ENCODE measurements at regions not wholly inside any gene's neighbourhood (a gene's known extent, or its start where the extent isn't known, plus 50 kb on each side); places are given as distances from the start of the nearest gene placed in this dataset.

- POLR2A ChIA-PET = no interaction called here
- Histone ChIP-seq H3K27ac (ENCODE audit: extremely low read depth, low read depth, low read length) (peak overlapping the region; percentile 51; the same call in 2 of the 3 replicates), H3K79me2 (ENCODE audit: control insufficient read depth, insufficient read depth, low read length) (no peaks in the 10 kb centered on the region), H2AFZ (ENCODE audit: low read depth, low read length) (peak overlapping the region; percentile 85), H3K9me1 (ENCODE audit: control insufficient read depth, insufficient read depth, low read length) (no peaks in the 10 kb centered on the region), H3K4me1 (replicated peaks in 1 of 2; ENCODE audit: control insufficient read depth in 2 of 2, insufficient read depth in 2 of 2, low read length in 2 of 2) (no peaks in the 10 kb centered on the region), H3K9me3 (replicated peaks; ENCODE audit: control insufficient read depth, insufficient read depth, low read depth, low read length) (no peaks in the 10 kb centered on the region; the same call in 1 of the 2 replicates), H4K20me1 (replicated peaks; ENCODE audit: control insufficient read depth, insufficient read depth, low read length) (no peaks in the 10 kb centered on the region), H3K4me3 (no peak overlapping the region), H3K4me2 (ENCODE audit: insufficient read depth, low read length) (no peak overlapping the region), H3K9ac (ENCODE audit: insufficient read depth in 1 of 2, low read depth in 2 of 2, low read length in 2 of 2) (peak overlapping the region in 1 of 2 experiments; percentile 55; a peak in 1 of 4 replicates), H3K27me3 (ENCODE audit: control insufficient read depth in 2 of 2, insufficient read depth in 2 of 2, low read length in 2 of 2) (no peaks in the 10 kb centered on the region), H3K36me3 (ENCODE audit: control insufficient read depth, insufficient read depth, low read length) (no peaks in the 10 kb centered on the region; the same call in 2 of the 3 replicates)
- DNase-seq (ENCODE audit: extremely low read depth in 1 of 4, low spot score in 3 of 4) = peak in 1 of 4 experiments; percentile 61
- ATAC-seq = peak; percentile 71
- FAIRE-seq = peak; percentile 19
- no TSS peak for BruUV-seq (replicated peaks)
- 5% methylated on average over 1 of the region's 1 CpG for WGBS (ENCODE audit: insufficient coverage, low coverage, missing lambda C conversion rate)
- CTCF ChIA-PET (ENCODE audit: low intra/inter-chr PET ratio) = no interaction called here
- intact Hi-C loops (cut with micrococcal nuclease) (no loop called here), in situ Hi-C loops (cut with MboI) (no loop called here)
- TF ChIP-seq, protein P1, sequence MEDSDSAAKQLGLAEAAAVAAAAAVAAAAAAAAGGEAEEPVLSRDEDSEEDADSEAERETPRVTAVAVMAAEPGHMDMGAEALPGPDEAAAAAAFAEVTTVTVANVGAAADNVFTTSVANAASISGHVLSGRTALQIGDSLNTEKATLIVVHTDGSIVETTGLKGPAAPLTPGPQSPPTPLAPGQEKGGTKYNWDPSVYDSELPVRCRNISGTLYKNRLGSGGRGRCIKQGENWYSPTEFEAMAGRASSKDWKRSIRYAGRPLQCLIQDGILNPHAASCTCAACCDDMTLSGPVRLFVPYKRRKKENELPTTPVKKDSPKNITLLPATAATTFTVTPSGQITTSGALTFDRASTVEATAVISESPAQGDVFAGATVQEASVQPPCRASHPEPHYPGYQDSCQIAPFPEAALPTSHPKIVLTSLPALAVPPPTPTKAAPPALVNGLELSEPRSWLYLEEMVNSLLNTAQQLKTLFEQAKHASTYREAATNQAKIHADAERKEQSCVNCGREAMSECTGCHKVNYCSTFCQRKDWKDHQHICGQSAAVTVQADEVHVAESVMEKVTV (CRISPR knock-in tag; IDR thresholded peaks at IDR 0.05) = no peak
- TF ChIP-seq C11orf30 (IDR thresholded peaks at IDR 0.05; ENCODE audit: low read depth) = peak; percentile 98
- TF ChIP-seq POLR3A (IDR thresholded peaks at IDR 0.05; ENCODE audit: borderline replicate concordance, extremely low read depth, insufficient read depth, insufficient read length) = no peak
- TF ChIP-seq SMARCA4 (IDR thresholded peaks at IDR 0.05) = peak; percentile 54
- TF ChIP-seq NFE2L1 (tag; IDR thresholded peaks at IDR 0.05; ENCODE audit: borderline replicate concordance, low read depth) = peak; percentile 92
- TF ChIP-seq CREB3L1 (IDR thresholded peaks at IDR 0.05; ENCODE audit: borderline replicate concordance, low read depth) = no peak
- peak; percentile 88 for TF ChIP-seq BACH1 (tag; IDR thresholded peaks at IDR 0.05)
- TF ChIP-seq NFE2 (IDR thresholded peaks at IDR 0.05; ENCODE audit: low read depth) = peak; percentile 90
- TF ChIP-seq, protein P2, sequence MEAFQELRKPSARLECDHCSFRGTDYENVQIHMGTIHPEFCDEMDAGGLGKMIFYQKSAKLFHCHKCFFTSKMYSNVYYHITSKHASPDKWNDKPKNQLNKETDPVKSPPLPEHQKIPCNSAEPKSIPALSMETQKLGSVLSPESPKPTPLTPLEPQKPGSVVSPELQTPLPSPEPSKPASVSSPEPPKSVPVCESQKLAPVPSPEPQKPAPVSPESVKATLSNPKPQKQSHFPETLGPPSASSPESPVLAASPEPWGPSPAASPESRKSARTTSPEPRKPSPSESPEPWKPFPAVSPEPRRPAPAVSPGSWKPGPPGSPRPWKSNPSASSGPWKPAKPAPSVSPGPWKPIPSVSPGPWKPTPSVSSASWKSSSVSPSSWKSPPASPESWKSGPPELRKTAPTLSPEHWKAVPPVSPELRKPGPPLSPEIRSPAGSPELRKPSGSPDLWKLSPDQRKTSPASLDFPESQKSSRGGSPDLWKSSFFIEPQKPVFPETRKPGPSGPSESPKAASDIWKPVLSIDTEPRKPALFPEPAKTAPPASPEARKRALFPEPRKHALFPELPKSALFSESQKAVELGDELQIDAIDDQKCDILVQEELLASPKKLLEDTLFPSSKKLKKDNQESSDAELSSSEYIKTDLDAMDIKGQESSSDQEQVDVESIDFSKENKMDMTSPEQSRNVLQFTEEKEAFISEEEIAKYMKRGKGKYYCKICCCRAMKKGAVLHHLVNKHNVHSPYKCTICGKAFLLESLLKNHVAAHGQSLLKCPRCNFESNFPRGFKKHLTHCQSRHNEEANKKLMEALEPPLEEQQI (IDR thresholded peaks at IDR 0.05) = peak; percentile 53; the same call in 1 of the 2 replicates
- peak; percentile 56 for TF ChIP-seq ARID1B (IDR thresholded peaks at IDR 0.05)
- no peak for TF ChIP-seq PHF21A (IDR thresholded peaks at IDR 0.05; ENCODE audit: borderline replicate concordance, low read depth)
- peak; percentile 99 for TF ChIP-seq MAFG (tag; conservative IDR thresholded peaks at IDR 0.05)
- no peak for TF ChIP-seq RFX7 (CRISPR knock-in tag; IDR thresholded peaks at IDR 0.05)
- no peak for TF ChIP-seq NR4A1 (CRISPR knock-in tag; IDR thresholded peaks at IDR 0.05)
- TF ChIP-seq NR4A1 (tag; IDR thresholded peaks at IDR 0.05) = no peak
- TF ChIP-seq FOXK2 (conservative IDR thresholded peaks at IDR 0.05 in 1 of 2, IDR thresholded peaks at IDR 0.05 in 1 of 2; ENCODE audit: low read depth in 2 of 2) = peak; percentile 57 to 76; a peak in 2 of 4 replicates
- TF ChIP-seq ETV6 (IDR thresholded peaks at IDR 0.05; ENCODE audit: borderline replicate concordance in 1 of 2, low read depth in 2 of 2, low read length in 1 of 2) = no peak
- no peak for TF ChIP-seq ETV6 (CRISPR knock-in tag; IDR thresholded peaks at IDR 0.05; ENCODE audit: borderline replicate concordance)
Observed at GRCh38 chr11:96620464-96621044, 230.7 kb downstream of the JRKL start.

Data from K562 (cell line).